ENCODE measurements at regions not wholly inside any gene's neighbourhood (a gene's known extent, or its start where the extent isn't known, plus 50 kb on each side); places are given as distances from the start of the nearest gene placed in this dataset.

- TF ChIP-seq CREB1 (IDR thresholded peaks at IDR 0.05; ENCODE audit: low read depth) (no peak), TAF1 (IDR thresholded peaks at IDR 0.05; ENCODE audit: low read depth) (no peak), EP300 (IDR thresholded peaks at IDR 0.05; ENCODE audit: borderline replicate concordance) (no peak), TCF12 (IDR thresholded peaks at IDR 0.05; ENCODE audit: low read depth) (no peak), RAD21 (IDR thresholded peaks at IDR 0.05; ENCODE audit: low read depth) (no peak), FOXM1 (IDR thresholded peaks at IDR 0.05; ENCODE audit: borderline replicate concordance, low read depth) (no peak), TEAD4 (IDR thresholded peaks at IDR 0.05) (no peak), NFIC (IDR thresholded peaks at IDR 0.05) (no peak), CEBPB (IDR thresholded peaks at IDR 0.05) (no peak), YY1 (IDR thresholded peaks at IDR 0.05; ENCODE audit: low read depth) (no peak), ZBTB7A (IDR thresholded peaks at IDR 0.05; ENCODE audit: low read depth) (no peak)
- TF ChIP-seq, protein P1, sequence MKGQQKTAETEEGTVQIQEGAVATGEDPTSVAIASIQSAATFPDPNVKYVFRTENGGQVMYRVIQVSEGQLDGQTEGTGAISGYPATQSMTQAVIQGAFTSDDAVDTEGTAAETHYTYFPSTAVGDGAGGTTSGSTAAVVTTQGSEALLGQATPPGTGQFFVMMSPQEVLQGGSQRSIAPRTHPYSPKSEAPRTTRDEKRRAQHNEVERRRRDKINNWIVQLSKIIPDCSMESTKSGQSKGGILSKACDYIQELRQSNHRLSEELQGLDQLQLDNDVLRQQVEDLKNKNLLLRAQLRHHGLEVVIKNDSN (IDR thresholded peaks at IDR 0.05): no peak
- TF ChIP-seq, protein P2, sequence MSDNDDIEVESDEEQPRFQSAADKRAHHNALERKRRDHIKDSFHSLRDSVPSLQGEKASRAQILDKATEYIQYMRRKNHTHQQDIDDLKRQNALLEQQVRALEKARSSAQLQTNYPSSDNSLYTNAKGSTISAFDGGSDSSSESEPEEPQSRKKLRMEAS (IDR thresholded peaks at IDR 0.05): no peak
- TF ChIP-seq, protein P3, sequence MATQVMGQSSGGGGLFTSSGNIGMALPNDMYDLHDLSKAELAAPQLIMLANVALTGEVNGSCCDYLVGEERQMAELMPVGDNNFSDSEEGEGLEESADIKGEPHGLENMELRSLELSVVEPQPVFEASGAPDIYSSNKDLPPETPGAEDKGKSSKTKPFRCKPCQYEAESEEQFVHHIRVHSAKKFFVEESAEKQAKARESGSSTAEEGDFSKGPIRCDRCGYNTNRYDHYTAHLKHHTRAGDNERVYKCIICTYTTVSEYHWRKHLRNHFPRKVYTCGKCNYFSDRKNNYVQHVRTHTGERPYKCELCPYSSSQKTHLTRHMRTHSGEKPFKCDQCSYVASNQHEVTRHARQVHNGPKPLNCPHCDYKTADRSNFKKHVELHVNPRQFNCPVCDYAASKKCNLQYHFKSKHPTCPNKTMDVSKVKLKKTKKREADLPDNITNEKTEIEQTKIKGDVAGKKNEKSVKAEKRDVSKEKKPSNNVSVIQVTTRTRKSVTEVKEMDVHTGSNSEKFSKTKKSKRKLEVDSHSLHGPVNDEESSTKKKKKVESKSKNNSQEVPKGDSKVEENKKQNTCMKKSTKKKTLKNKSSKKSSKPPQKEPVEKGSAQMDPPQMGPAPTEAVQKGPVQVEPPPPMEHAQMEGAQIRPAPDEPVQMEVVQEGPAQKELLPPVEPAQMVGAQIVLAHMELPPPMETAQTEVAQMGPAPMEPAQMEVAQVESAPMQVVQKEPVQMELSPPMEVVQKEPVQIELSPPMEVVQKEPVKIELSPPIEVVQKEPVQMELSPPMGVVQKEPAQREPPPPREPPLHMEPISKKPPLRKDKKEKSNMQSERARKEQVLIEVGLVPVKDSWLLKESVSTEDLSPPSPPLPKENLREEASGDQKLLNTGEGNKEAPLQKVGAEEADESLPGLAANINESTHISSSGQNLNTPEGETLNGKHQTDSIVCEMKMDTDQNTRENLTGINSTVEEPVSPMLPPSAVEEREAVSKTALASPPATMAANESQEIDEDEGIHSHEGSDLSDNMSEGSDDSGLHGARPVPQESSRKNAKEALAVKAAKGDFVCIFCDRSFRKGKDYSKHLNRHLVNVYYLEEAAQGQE (IDR thresholded peaks at IDR 0.05; ENCODE audit: low read depth): no peak
Observed at GRCh38 chr13:75151081-75151643, 330.8 kb downstream of the TBC1D4 start.

All from Ishikawa (cell line).